ENCODE measurements at regions not wholly inside any gene's neighbourhood (a gene's known extent, or its start where the extent isn't known, plus 50 kb on each side); places are given as distances from the start of the nearest gene placed in this dataset.

GRCh38 chr13:106210324-106210723, 325.1 kb downstream of the EFNB2 start:
- no peaks in the 10 kb centered on the region for H4K20me1 ChIP-seq (ENCODE audit: control insufficient read depth, extremely low read depth, insufficient read depth, low read length)
- H3K27me3 ChIP-seq (ENCODE audit: control insufficient read depth, insufficient read depth, low read length): no peaks in the 10 kb centered on the region
- peak in 1 of 2 donors; percentile 19 for DNase-seq (ENCODE audit: low read depth in 2 of 2)
- TF ChIP-seq EZH2 (IDR thresholded peaks at IDR 0.05; ENCODE audit: low read length, missing control alignments): no peak
- no peak for TF ChIP-seq CTCF (conservative IDR thresholded peaks at IDR 0.05 in 1 of 2, IDR thresholded peaks at IDR 0.05 in 1 of 2; ENCODE audit: low read depth in 1 of 2, low read length in 2 of 2)
- no peak overlapping the region for H3K4me3 ChIP-seq (replicated peaks in 1 of 4; ENCODE audit: control extremely low read depth in 1 of 4, insufficient read depth in 1 of 4, low read depth in 3 of 4, low read length in 4 of 4)
- H3K4me1 ChIP-seq (ENCODE audit: control insufficient read depth, extremely low read depth, insufficient read depth, low read length): peaks cover 2% of the 10 kb centered on the region
- H3K36me3 ChIP-seq (ENCODE audit: control insufficient read depth, insufficient read depth, low read length): no peaks in the 10 kb centered on the region
- H3K4me2 ChIP-seq (ENCODE audit: extremely low read depth, insufficient read depth, low read length): no peak overlapping the region
- no peak overlapping the region for H2AFZ ChIP-seq (ENCODE audit: low read length)
- H3K9me3 ChIP-seq (ENCODE audit: control insufficient read depth, insufficient read depth, low read depth, low read length): no peaks in the 10 kb centered on the region
- H3K9ac ChIP-seq (ENCODE audit: insufficient read depth, low read length): no peak overlapping the region
- no peak overlapping the region for H3K27ac ChIP-seq (ENCODE audit: insufficient read depth, low read length)
- H3K79me2 ChIP-seq (ENCODE audit: control insufficient read depth, insufficient read depth, low read length): no peaks in the 10 kb centered on the region

GRCh38 chr13:106205871-106206270, 329.6 kb downstream of the EFNB2 start:
- H3K4me2 ChIP-seq (ENCODE audit: extremely low read depth, insufficient read depth, low read length): no peak overlapping the region
- no peak overlapping the region for H2AFZ ChIP-seq (ENCODE audit: low read length)
- no peaks in the 10 kb centered on the region for H3K36me3 ChIP-seq (ENCODE audit: control insufficient read depth, insufficient read depth, low read length)
- TF ChIP-seq CTCF (conservative IDR thresholded peaks at IDR 0.05 in 1 of 2, IDR thresholded peaks at IDR 0.05 in 1 of 2; ENCODE audit: low read depth in 1 of 2, low read length in 2 of 2): no peak
- TF ChIP-seq EZH2 (IDR thresholded peaks at IDR 0.05; ENCODE audit: low read length, missing control alignments): no peak
- DNase-seq (ENCODE audit: low read depth in 2 of 2): no peak
- no peak overlapping the region for H3K27ac ChIP-seq (ENCODE audit: insufficient read depth, low read length)
- no peaks in the 10 kb centered on the region for H4K20me1 ChIP-seq (ENCODE audit: control insufficient read depth, extremely low read depth, insufficient read depth, low read length)
- H3K4me1 ChIP-seq (ENCODE audit: control insufficient read depth, extremely low read depth, insufficient read depth, low read length): no peaks in the 10 kb centered on the region
- H3K27me3 ChIP-seq (ENCODE audit: control insufficient read depth, insufficient read depth, low read length): no peaks in the 10 kb centered on the region
- no peaks in the 10 kb centered on the region for H3K79me2 ChIP-seq (ENCODE audit: control insufficient read depth, insufficient read depth, low read length)
- H3K9ac ChIP-seq (ENCODE audit: insufficient read depth, low read length): no peak overlapping the region
- no peaks in the 10 kb centered on the region for H3K9me3 ChIP-seq (ENCODE audit: control insufficient read depth, insufficient read depth, low read depth, low read length)
- H3K4me3 ChIP-seq (replicated peaks in 1 of 4; ENCODE audit: control extremely low read depth in 1 of 4, insufficient read depth in 1 of 4, low read depth in 3 of 4, low read length in 4 of 4): no peak overlapping the region

GRCh38 chr13:106197496-106197895, 338.0 kb downstream of the EFNB2 start:
- no peak for DNase-seq (ENCODE audit: low read depth in 2 of 2)

More at GRCh38 chr13:106197496-106197895, 338.0 kb downstream of the EFNB2 start:
- H3K4me1 ChIP-seq (ENCODE audit: control insufficient read depth, extremely low read depth, insufficient read depth, low read length): no peaks in the 10 kb centered on the region
- no peaks in the 10 kb centered on the region for H3K27me3 ChIP-seq (ENCODE audit: control insufficient read depth, insufficient read depth, low read length)
- H3K79me2 ChIP-seq (ENCODE audit: control insufficient read depth, insufficient read depth, low read length): no peaks in the 10 kb centered on the region
- no peak for TF ChIP-seq EZH2 (IDR thresholded peaks at IDR 0.05; ENCODE audit: low read length, missing control alignments)
- no peak for TF ChIP-seq CTCF (conservative IDR thresholded peaks at IDR 0.05 in 1 of 2, IDR thresholded peaks at IDR 0.05 in 1 of 2; ENCODE audit: low read depth in 1 of 2, low read length in 2 of 2)
- no peak overlapping the region for H3K27ac ChIP-seq (ENCODE audit: insufficient read depth, low read length)
- H3K4me2 ChIP-seq (ENCODE audit: extremely low read depth, insufficient read depth, low read length): no peak overlapping the region
- H3K9ac ChIP-seq (ENCODE audit: insufficient read depth, low read length): no peak overlapping the region
- no peaks in the 10 kb centered on the region for H4K20me1 ChIP-seq (ENCODE audit: control insufficient read depth, extremely low read depth, insufficient read depth, low read length)
- no peaks in the 10 kb centered on the region for H3K9me3 ChIP-seq (ENCODE audit: control insufficient read depth, insufficient read depth, low read depth, low read length)
- no peak overlapping the region for H3K4me3 ChIP-seq (replicated peaks in 1 of 4; ENCODE audit: control extremely low read depth in 1 of 4, insufficient read depth in 1 of 4, low read depth in 3 of 4, low read length in 4 of 4)
- no peaks in the 10 kb centered on the region for H3K36me3 ChIP-seq (ENCODE audit: control insufficient read depth, insufficient read depth, low read length)
- no peak overlapping the region for H2AFZ ChIP-seq (ENCODE audit: low read length)
